ENCODE measurements at regions not wholly inside any gene's neighbourhood (a gene's known extent, or its start where the extent isn't known, plus 50 kb on each side); places are given as distances from the start of the nearest gene placed in this dataset.
"Not testable (repeated sequence)": the region's sequence is repeated elsewhere in the genome, so short reads cannot be mapped to it uniquely, and the experiment has no call there.

DNA sequence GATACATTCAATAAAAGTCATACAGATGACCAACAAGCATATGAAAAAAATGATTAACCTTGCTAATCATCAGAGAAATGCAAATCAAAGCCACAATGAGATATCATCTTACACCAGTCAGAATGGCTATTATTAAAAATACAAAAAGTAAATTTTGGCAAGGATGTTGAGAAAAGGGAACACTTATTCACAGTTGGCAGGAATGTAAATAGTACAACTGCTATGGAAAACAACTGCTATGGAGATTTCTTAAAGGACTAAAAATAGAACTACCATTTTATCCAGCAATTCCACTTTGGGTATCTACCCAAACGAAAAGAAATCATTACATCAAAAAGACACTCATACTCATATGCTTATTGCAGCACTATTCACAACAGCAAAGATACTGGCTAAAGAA lies 1121.8 kb downstream of the TBL1XR1 start:
- DNase-seq (ENCODE audit: low read depth in 2 of 2) = no peak

DNA sequence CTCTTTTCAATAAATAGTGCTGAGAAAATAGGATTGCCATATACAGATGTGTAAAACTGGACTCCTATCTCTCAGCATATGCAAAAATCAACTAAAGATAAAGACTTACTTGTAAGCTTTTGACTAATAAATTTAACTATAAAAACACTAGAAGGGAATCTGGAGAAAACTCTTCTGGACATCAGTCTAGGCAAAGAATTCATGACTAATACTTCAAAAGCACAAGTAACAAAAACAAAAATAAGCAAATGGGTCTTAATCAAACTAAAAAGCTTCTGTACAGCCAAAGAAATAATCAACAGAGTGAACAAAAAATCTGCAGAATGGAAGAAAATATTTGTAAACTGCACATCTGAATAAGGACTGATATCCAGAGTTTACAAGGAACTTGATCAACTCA lies 1122.2 kb downstream of the TBL1XR1 start:
- DNase-seq (ENCODE audit: low read depth in 2 of 2) = no peak

DNA sequence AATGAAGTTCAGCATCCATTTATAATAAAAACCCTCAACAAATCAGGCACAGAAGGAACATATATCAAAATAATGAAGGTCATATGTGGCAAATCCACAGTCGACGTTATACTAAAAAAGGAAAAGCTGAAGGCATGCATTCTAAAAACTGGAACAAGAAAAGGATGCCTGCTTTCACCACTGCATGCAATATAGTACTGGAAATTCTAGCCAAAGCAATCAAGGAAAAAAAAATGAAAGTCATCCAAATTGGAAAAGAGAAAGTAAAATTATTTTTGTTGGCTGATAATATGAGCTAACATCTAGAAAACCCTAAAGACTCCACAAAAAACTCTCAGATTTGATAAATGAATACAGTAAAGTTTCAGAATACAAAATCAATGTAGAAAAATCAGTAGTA lies 1123.2 kb downstream of the TBL1XR1 start:
- DNase-seq (ENCODE audit: low read depth in 2 of 2) = no peak

GRCh38 chr3:176071943-176072342 lies 1125.3 kb downstream of the TBL1XR1 start:
- DNase-seq (ENCODE audit: low read depth in 2 of 2) = no peak

GRCh38 chr3:176068750-176069149 lies 1128.5 kb downstream of the TBL1XR1 start:
- no peak for DNase-seq (ENCODE audit: low read depth in 2 of 2)

DNA sequence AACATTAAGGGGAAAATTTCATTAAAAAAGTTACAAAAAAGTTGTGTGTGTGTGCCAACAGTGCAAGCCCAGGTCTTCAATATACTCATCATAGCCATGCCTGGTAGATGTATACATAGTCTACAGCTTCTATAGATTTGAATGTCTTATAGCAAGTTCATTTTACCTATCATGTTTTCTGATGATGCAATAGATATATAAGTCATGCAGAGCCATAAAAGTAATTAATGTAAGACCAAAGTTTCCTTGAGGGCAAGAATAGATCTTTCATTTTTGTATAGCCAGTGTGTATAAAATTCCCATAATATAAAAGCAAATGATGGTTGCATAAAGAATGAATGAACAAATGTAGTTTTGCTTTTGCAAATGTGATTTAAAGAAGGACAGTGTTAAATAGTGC lies 1138.4 kb downstream of the TBL1XR1 start:
- no peak for DNase-seq (ENCODE audit: low read depth in 2 of 2)

DNA sequence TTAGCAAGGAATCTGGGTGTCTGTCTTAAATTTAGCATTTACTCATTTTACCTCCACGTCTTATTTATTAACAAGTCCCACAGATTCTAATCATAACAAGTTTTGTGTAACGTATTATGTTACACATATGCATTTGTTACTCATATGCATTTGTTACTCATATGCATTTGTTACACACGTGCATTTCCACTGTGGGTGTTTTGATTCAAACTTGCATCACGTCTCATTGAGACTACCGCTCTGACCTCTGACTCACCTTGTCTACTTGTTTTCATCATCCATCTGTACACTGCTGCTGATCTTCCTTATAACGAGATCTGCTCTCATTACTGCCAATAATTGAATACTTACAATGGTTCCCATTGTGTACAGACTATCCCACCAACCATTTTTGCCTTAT lies 1141.4 kb downstream of the TBL1XR1 start:
- no peak for DNase-seq (ENCODE audit: low read depth in 2 of 2)

- no peak for DNase-seq (ENCODE audit: low read depth in 2 of 2)
Measured at GRCh38 chr3:176051766-176052165, 1145.5 kb downstream of the TBL1XR1 start.

DNA sequence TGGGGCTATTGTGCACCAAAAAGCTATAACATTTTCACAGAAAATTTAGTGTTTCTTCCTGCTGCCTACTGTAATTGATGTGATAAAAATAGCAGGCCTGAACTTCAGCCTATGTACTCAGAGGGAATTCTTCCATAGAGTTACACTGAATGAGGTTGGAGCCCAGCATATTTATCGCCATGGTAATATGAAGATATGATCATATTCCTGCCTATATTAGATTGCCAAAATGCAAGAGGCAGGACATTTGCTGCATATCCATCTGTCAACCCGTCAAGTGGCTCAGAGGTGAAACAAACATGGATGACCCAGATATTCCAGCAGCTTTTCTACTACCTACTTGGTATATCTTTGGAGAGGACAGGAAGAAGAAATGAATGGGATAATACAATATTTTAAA lies 1150.6 kb downstream of the TBL1XR1 start:
- DNase-seq (ENCODE audit: low read depth in 2 of 2) = no peak

DNA sequence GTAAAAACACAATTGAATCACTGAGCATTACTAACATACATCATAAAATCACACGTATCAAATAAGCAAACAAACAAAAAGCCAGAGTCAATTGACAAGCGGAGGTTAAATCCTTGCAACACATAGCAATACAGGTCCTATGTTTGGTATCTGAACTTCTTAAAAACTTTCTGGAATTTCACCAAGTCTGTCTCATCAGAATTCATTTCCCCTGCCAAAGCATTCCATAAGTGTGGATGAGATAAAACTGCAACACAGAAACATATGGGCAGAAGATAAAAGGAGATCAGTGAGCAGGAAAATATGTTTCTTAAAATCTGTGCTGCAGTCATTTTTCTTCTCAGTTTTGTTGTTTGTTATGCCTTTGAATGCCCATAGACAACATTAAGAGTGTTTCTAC lies 1155.5 kb downstream of the TBL1XR1 start:
- no peak for DNase-seq (ENCODE audit: low read depth in 2 of 2)

DNA sequence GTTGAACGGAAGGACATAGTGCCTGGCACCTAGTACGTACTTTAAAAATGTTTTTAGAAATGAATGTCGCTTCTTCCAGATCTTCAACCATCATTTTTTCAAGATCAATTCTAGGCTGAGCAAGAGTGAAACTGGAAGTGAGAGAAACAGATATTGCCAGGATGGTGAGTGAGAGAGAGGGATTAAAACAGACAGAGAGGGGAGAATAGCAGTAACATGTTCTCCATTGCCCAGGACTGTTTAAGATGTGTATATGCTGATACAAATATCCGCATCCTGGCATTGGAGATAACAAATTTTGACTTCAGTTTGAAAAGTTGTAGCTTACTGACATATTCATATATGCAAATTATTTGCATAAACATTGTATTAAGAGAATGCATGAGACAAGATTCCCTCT lies 1156.1 kb downstream of the TBL1XR1 start:
- no peak for DNase-seq (ENCODE audit: low read depth in 2 of 2)

GRCh38 chr3:176037636-176038035 lies 1159.6 kb downstream of the TBL1XR1 start:
- no peak for DNase-seq (ENCODE audit: low read depth in 2 of 2)

- no peak for DNase-seq (ENCODE audit: low read depth in 2 of 2)
Measured at GRCh38 chr3:176032043-176032442, 1165.2 kb downstream of the TBL1XR1 start.

DNA sequence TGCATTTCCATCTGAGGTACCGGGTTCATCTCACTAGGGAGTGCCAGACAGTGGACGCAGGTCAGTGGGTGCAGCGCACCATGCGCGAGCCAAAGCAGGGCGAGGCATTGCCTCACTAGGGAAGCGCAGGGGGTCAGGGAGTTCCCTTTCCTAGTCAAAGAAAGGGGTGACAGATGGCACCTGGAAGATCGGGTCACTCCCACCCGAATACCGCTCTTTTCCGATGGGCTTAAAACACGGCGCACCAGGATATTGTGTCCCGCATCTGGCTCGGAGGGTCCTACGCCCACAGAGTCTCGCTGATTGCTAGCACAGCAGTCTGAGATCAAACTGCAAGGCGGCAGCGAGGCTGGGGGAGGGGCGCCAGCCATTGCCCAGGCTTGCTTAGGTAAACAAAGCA lies 1157.1 kb downstream of the NAALADL2 start:
- not testable (repeated sequence) for DNase-seq (ENCODE audit: low read depth in 2 of 2)

DNA sequence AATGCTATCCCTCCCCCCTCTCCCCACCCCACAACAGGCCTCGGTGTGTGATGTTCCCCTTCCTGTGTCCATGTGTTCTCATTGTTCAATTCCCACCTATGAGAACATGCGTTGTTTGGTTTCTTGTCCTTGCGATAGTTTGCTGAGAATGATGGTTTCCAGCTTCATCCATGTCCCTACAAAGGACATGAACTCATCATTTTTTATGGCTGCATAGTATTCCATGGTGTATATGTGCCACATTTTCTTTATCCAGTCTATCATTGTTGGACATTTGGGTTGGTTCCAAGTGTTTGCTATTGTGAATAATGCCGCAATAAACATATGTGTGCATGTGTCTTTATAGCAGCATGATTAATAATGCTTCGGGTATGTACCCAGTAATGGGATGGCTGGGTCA lies 1156.1 kb downstream of the NAALADL2 start:
- not testable (repeated sequence) for DNase-seq (ENCODE audit: low read depth in 2 of 2)

DNA sequence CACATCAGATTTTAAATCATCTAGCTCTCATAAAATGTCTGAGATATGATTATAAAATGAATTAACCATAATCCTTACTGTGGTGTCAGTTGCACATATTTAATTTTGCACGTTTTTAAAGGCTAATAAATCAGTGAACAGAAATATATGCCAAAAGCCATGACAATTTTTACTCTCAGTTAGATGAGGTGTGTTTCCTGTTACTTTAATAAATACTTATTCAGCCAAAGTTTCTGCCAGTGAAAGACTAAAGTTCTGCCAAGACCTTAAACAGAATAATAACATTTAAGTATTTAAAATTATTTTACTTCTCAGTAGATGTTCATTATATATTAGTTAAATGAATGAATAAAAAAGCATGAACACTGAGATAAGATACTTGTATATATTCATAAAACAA lies 1150.1 kb downstream of the NAALADL2 start:
- no peak for DNase-seq (ENCODE audit: low read depth in 2 of 2)

GRCh38 chr3:176005564-176005963 lies 1146.4 kb downstream of the NAALADL2 start:
- no peak for DNase-seq (ENCODE audit: low read depth in 2 of 2)

DNA sequence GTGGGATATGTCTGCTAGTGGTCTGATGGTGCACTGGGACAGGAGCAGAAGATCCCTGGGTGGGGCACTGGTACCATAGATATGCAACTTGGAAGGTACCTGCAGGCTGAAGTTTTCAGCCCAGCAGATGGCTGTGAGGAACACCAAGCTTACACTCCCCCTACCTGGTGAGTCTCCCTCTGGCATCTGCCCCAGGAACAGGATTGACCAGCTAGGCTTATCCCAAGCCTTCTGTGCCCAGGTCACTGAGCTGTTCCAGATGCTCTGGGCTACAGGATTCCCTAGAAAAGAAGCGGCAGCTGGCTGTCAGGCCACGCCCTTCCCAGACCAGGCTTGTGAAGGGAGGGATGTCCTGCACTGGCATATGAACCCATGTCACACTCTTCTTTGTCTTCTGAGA lies 1130.0 kb downstream of the NAALADL2 start:
- DNase-seq (ENCODE audit: low read depth in 2 of 2) = no peak

GRCh38 chr3:175988401-175988800 lies 1129.3 kb downstream of the NAALADL2 start:
- no peak for DNase-seq (ENCODE audit: low read depth in 2 of 2)

DNA sequence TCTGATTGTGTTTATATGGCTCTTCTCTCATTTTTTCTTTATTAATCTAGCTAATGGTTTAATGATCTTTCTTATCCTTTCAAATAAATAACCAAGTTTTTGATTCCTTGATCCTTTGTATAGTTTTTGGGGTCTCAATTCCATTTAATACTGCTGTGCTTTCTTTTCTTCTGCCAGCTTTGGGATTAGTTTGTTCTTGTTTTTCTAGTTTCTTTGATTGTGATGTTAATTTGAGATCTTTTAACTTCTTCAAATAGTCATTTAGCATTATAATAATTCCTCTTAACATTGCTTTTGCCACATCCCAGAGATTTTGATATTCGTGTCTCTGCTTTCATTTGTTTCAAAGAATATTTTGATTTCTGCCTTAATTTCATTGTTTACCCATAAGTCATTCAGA lies 1126.6 kb downstream of the NAALADL2 start:
- no peak for DNase-seq (ENCODE audit: low read depth in 2 of 2)

GRCh38 chr3:175983379-175983778 lies 1124.2 kb downstream of the NAALADL2 start:
- no peak for DNase-seq (ENCODE audit: low read depth in 2 of 2)

GRCh38 chr3:175980486-175981090 lies 1121.5 kb downstream of the NAALADL2 start:
- no peak for DNase-seq (ENCODE audit: low read depth in 2 of 2)

DNA sequence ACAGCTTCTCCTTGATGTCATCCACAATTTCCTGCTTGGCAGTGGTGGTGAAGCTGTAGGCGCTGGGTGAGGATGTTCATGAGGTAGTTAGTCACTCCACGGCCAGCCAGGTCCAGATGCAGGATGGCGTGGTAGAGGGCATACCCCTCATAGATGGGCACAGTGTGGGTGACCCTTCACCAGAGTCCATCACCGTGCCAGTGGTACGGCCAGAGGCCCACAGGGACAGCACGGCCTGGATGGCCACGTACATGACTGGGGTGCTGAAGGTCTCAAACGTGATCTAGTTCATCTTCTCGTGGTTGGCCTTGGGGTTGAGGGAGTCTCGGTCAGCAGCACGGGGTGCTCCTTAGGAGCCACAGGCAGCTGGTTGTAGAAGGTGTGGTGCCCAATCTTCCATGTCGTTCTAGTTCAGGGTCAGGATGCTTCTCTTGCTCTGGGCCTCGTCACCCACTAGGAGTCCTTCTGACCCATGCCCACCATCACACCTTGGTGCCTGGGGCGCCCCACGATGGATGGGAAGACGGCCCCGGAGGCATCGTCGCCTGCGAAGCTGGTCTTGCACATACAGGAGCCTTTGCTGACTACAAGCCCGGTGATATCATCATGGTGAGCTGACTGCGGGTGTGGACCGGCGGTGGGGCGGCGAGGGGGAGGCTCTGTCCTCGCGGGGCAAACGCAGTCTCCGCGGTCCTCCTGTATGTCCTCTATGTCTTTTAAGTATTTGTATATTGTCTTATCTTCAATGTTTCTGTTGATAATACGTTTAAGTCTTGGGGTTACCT lies 1119.0 kb downstream of the NAALADL2 start:
- DNase-seq (ENCODE audit: low read depth in 2 of 2) = no peak

DNA sequence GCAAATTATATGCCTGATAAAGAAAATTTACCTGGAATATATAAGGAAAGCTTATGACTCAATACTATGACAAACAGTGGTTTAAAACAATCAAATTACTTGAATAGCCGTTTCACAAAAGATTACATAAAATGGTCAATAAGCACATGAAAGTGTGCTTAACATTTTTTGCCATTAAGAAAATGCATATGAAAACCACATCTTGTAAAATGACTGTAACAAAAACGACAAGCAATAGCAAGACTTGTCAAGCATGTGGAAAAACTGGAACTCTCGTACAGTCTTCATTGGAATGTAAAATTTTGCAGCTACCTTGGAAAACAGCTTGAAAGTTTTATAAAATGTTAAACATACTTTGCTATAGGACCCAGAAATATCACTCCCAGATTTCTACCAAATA lies 1110.3 kb downstream of the NAALADL2 start:
- DNase-seq (ENCODE audit: low read depth in 2 of 2) = no peak
